Mesenchymal stem cell (in vitro differentiated cells and primary cell): ENCODE measurements at regions not wholly inside any gene's neighbourhood (a gene's known extent, or its start where the extent isn't known, plus 50 kb on each side); places are given as distances from the start of the nearest gene placed in this dataset.
"Not testable (repeated sequence)": the region's sequence is repeated elsewhere in the genome, so short reads cannot be mapped to it uniquely, and the experiment has no call there.

ENCODE experiments used
- DNase-seq: peaks from one replicate; pipeline ENCODE4 v3.0.0-alpha.2; 2013
- H2AFZ ChIP-seq: one replicate; pipeline ENCODE4 v1.6.1; 2013; ENCODE audit warnings: low read depth, mild to moderate bottlenecking, control low read depth, inconsistent platforms, low read length, moderate library complexity
- H2AK5ac ChIP-seq: 2 replicates; pipeline ENCODE4 v1.6.1; 2013; ENCODE audit warnings: low read length, moderate library complexity, mild to moderate bottlenecking, inconsistent platforms; ENCODE audit not compliant: severe bottlenecking
- H2BK120ac ChIP-seq: one replicate; pipeline ENCODE4 v1.6.1; 2013; ENCODE audit warnings: low read depth, mild to moderate bottlenecking, inconsistent platforms, low read length, moderate library complexity
- H2BK12ac ChIP-seq, 2 experiments: one replicate each; pipeline ENCODE4 v1.6.1; 2013; ENCODE audit warnings: inconsistent platforms in 2 of 2, low read length in 2 of 2, mild to moderate bottlenecking in 2 of 2, moderate library complexity in 2 of 2, control low read depth in 1 of 2
- H2BK15ac ChIP-seq: one replicate; pipeline ENCODE4 v1.6.1; 2013; ENCODE audit warnings: mild to moderate bottlenecking, low read depth, inconsistent platforms; ENCODE audit not compliant: poor library complexity, severe bottlenecking
- H2BK5ac ChIP-seq: 2 replicates; pipeline ENCODE4 v1.6.1; 2013; ENCODE audit warnings: low read depth, mild to moderate bottlenecking, low read length, control low read depth, inconsistent platforms; ENCODE audit not compliant: poor library complexity, severe bottlenecking
- H3K14ac ChIP-seq, 2 experiments: one replicate each; pipeline ENCODE4 v1.6.1; 2013; ENCODE audit warnings: inconsistent platforms in 2 of 2, low read length in 2 of 2, control low read depth in 1 of 2, mild to moderate bottlenecking in 1 of 2, moderate library complexity in 1 of 2
- H3K18ac ChIP-seq, 2 experiments: one replicate each; pipeline ENCODE4 v1.6.1; 2013; ENCODE audit warnings: inconsistent platforms in 2 of 2, low read length in 2 of 2, control low read depth in 1 of 2, low read depth in 1 of 2, mild to moderate bottlenecking in 1 of 2
- H3K23ac ChIP-seq, 2 experiments: one replicate each; pipeline ENCODE4 v1.6.1; 2013; ENCODE audit warnings: inconsistent platforms in 2 of 2, low read length in 2 of 2, mild to moderate bottlenecking in 2 of 2, moderate library complexity in 2 of 2, control low read depth in 1 of 2
- H3K27ac ChIP-seq: 2 replicates; pipeline ENCODE4 v1.5.1; 2013; ENCODE audit warnings: mild to moderate bottlenecking, moderate library complexity, low read length, control low read depth, inconsistent platforms; ENCODE audit not compliant: poor library complexity, severe bottlenecking
- H3K27me3 ChIP-seq, 2 experiments: 2 replicates each; pipeline versions ENCODE4 v1.6.1 to v1.7.0; 2013; ENCODE audit warnings: low read length in 2 of 2, mild to moderate bottlenecking in 2 of 2, moderate library complexity in 2 of 2, control low read depth in 1 of 2, inconsistent platforms in 1 of 2; ENCODE audit not compliant: control insufficient read depth in 1 of 2, insufficient read depth in 1 of 2
- H3K36me3 ChIP-seq, 2 experiments: 2 replicates each; pipeline versions ENCODE4 v1.6.1 to v1.7.0; 2013; ENCODE audit warnings: low read length in 2 of 2, control low read depth in 1 of 2, inconsistent platforms in 1 of 2, low read depth in 1 of 2, mild to moderate bottlenecking in 1 of 2; ENCODE audit not compliant: insufficient read depth in 2 of 2, control insufficient read depth in 1 of 2
- H3K4ac ChIP-seq, 2 experiments: one replicate each; pipeline ENCODE4 v1.6.1; 2013; ENCODE audit warnings: inconsistent platforms in 2 of 2, low read length in 2 of 2, mild to moderate bottlenecking in 2 of 2, moderate library complexity in 2 of 2, control low read depth in 1 of 2, low read depth in 1 of 2
- H3K4me1 ChIP-seq: 2 replicates; pipeline ENCODE4 v1.6.1; 2013; ENCODE audit warnings: low read depth, low read length, control low read depth; ENCODE audit not compliant: control insufficient read depth, insufficient read depth
- H3K4me2 ChIP-seq: 2 replicates; pipeline ENCODE4 v1.6.1; 2013; ENCODE audit warnings: low read length, mild to moderate bottlenecking, inconsistent platforms; ENCODE audit not compliant: poor library complexity, severe bottlenecking
- H3K4me3 ChIP-seq, 2 experiments: 2 replicates each; pipeline versions ENCODE4 v1.5.1 to v1.7.0; 2013; ENCODE audit warnings: low read length in 2 of 2, mild to moderate bottlenecking in 2 of 2, control low read depth in 1 of 2, low read depth in 1 of 2; ENCODE audit not compliant: insufficient read depth in 1 of 2
- H3K79me1 ChIP-seq: replicated peaks from 2 replicates; pipeline ENCODE4 v1.6.1; 2013; ENCODE audit warnings: mild to moderate bottlenecking, control low read depth, low read length, inconsistent platforms; ENCODE audit not compliant: poor library complexity, severe bottlenecking
- H3K9ac ChIP-seq: 2 replicates; pipeline ENCODE4 v1.7.0; 2013; ENCODE audit warnings: mild to moderate bottlenecking, low read length, moderate library complexity
- H3K9me3 ChIP-seq: 2 replicates; pipeline ENCODE4 v1.7.0; 2013; ENCODE audit warnings: mild to moderate bottlenecking, low read length; ENCODE audit not compliant: control insufficient read depth
- H4K8ac ChIP-seq: one replicate; pipeline ENCODE4 v1.6.1; 2013; ENCODE audit warnings: inconsistent platforms, mild to moderate bottlenecking, low read length, moderate library complexity
- H4K91ac ChIP-seq: one replicate; pipeline ENCODE4 v1.6.1; 2013; ENCODE audit warnings: mild to moderate bottlenecking, low read length, inconsistent platforms
- WGBS: methylation state at CpG from one replicate; pipeline ENCODE4 v1.1.7; 2013; ENCODE audit warnings: mixed read lengths; 5-methylcytosine and 5-hydroxymethylcytosine counted together

DNA sequence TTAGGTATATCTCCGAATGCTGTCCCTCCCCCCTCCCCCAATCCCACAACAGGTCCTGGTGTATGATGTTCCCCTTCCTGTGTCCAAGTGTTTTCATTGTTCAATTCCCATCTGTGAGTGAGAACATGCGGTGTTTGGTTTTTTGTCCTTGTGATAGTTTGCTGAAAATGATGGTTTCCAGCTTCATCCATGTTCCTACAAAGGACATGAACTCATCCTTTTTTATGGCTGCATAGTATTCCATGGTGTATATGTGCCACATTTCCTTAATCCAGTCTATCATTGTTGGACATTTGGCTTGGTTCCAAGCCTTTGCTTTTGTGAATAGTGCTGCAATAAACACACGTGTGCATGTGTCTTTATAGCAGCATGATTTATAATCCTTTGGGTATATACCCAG, 199.1 kb downstream of the CTH start:
- H2AFZ ChIP-seq, H3K4me2 ChIP-seq, H4K91ac ChIP-seq, H2BK5ac ChIP-seq, H3K79me1 ChIP-seq, H2BK120ac ChIP-seq, H3K4me1 ChIP-seq, H3K4me3 ChIP-seq, DNase-seq, H3K23ac ChIP-seq, H3K9me3 ChIP-seq, H3K18ac ChIP-seq, H2BK12ac ChIP-seq, H3K14ac ChIP-seq, H3K4ac ChIP-seq, H2AK5ac ChIP-seq, H3K27me3 ChIP-seq, H4K8ac ChIP-seq, H2BK15ac ChIP-seq, H3K36me3 ChIP-seq, H3K27ac ChIP-seq, H3K9ac ChIP-seq: not testable (repeated sequence)
- no CpG with 5 or more reads among the region's 3 CpGs for WGBS

DNA sequence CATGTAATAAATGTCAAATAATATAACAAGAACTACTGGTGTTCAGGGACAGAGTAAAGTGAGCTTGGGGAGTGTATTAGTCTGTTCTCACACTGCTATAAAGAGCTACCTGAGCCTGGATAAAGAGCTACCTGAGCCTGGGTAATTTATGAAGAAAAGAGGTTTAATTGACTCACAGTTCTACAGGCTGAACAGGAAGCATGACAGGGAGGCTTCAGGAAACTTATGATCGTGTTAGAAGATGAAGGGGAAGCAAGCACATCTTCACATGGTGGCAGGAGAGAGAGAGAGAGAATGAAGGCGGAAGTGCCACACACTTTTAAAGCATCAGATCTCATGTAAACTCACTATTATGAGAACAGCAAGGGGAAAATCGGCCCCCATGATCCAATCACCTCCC, 205.9 kb downstream of the CTH start:
- no peaks in the 10 kb centered on the region for H3K36me3 ChIP-seq
- H3K79me1 ChIP-seq, result no peaks in the 10 kb centered on the region
- no peak overlapping the region for H4K8ac ChIP-seq
- no peak overlapping the region for H3K4me3 ChIP-seq
- WGBS, result 10% methylated on average over 1 of the region's 3 CpGs
- no peak overlapping the region for H2BK12ac ChIP-seq
- no peak overlapping the region for H2AK5ac ChIP-seq
- no peaks in the 10 kb centered on the region for H3K4me1 ChIP-seq
- H3K4me2 ChIP-seq, result no peak overlapping the region
- H3K23ac ChIP-seq, result no peak overlapping the region
- H3K27me3 ChIP-seq, result no peaks in the 10 kb centered on the region
- H3K9me3 ChIP-seq, result no peaks in the 10 kb centered on the region
- H3K27ac ChIP-seq, result no peak overlapping the region
- no peak overlapping the region for H4K91ac ChIP-seq
- no peak overlapping the region for H2BK5ac ChIP-seq
- no peak overlapping the region for H3K14ac ChIP-seq
- H3K4ac ChIP-seq, result no peak overlapping the region
- no peak overlapping the region for H2AFZ ChIP-seq
- H2BK120ac ChIP-seq, result no peak overlapping the region
- no peak overlapping the region for H2BK15ac ChIP-seq
- no peak for DNase-seq
- no peak overlapping the region for H3K9ac ChIP-seq
- H3K18ac ChIP-seq, result no peak overlapping the region

DNA sequence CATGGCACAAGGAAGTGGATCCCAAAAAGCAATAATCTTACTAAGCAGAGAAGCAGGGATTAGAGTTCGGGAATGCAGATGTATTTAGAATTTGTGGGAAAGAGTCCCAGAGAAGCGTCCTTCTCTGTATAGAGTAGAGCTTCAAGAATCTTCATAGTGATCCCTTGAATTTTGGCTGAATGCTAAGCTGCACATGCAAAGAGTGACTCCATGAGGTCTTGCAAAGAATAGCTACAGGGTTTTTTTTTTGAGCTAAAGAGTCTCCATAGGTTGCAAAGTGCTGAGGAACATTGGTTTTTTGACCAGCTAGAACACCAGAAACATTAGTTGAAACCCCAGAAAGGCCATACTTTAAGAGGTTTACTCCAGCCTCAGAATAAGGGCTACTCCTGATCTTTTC, 206.7 kb downstream of the CTH start:
- H3K9me3 ChIP-seq, result no peaks in the 10 kb centered on the region
- H3K4me1 ChIP-seq, result no peaks in the 10 kb centered on the region
- no peak overlapping the region for H2AFZ ChIP-seq
- no peak for DNase-seq
- no peaks in the 10 kb centered on the region for H3K27me3 ChIP-seq
- WGBS, result 79% methylated on average over 2 of the region's 2 CpGs
- H3K4me3 ChIP-seq, result no peak overlapping the region
- H2BK5ac ChIP-seq, result no peak overlapping the region
- H3K9ac ChIP-seq, result no peak overlapping the region
- H3K4me2 ChIP-seq, result no peak overlapping the region
- H3K23ac ChIP-seq, result no peak overlapping the region
- H3K79me1 ChIP-seq, result no peaks in the 10 kb centered on the region
- no peak overlapping the region for H3K18ac ChIP-seq
- H3K27ac ChIP-seq, result no peak overlapping the region
- H2BK12ac ChIP-seq, result no peak overlapping the region
- no peak overlapping the region for H3K4ac ChIP-seq
- H3K14ac ChIP-seq, result no peak overlapping the region
- H2AK5ac ChIP-seq, result no peak overlapping the region
- no peaks in the 10 kb centered on the region for H3K36me3 ChIP-seq
- H2BK120ac ChIP-seq, result no peak overlapping the region
- H4K8ac ChIP-seq, result no peak overlapping the region
- H4K91ac ChIP-seq, result no peak overlapping the region
- H2BK15ac ChIP-seq, result no peak overlapping the region

DNA sequence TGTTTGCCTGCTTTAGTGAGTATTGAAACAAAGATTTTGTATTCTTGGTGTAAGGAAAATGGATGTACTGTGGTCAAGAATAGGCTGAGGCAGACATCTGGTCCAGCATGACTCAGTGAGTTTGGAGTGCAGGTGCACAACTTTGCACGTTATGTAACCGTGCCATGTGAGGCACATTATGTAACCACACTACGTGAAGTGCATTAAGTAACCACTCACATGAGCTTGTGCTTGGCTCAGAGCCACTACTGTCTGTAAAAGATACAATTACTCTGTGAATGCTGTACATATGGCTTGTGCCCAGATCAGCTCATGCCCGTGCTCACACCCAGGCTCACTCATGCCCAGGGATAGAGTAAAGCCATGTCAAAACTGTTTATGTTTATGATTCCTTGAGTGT, 216.8 kb downstream of the CTH start:
- no peaks in the 10 kb centered on the region for H3K36me3 ChIP-seq
- no peaks in the 10 kb centered on the region for H3K27me3 ChIP-seq
- H2BK5ac ChIP-seq, result no peak overlapping the region
- no peak for DNase-seq
- no peak overlapping the region for H4K91ac ChIP-seq
- H2AK5ac ChIP-seq, result no peak overlapping the region
- H3K27ac ChIP-seq, result no peak overlapping the region
- H3K9me3 ChIP-seq, result peaks cover 6% of the 10 kb centered on the region
- no peak overlapping the region for H2BK12ac ChIP-seq
- H2BK15ac ChIP-seq, result no peak overlapping the region
- no peak overlapping the region for H4K8ac ChIP-seq
- no peak overlapping the region for H3K4ac ChIP-seq
- H2BK120ac ChIP-seq, result no peak overlapping the region
- no peak overlapping the region for H3K23ac ChIP-seq
- no peak overlapping the region for H3K4me3 ChIP-seq
- no peak overlapping the region for H2AFZ ChIP-seq
- H3K18ac ChIP-seq, result no peak overlapping the region
- H3K4me2 ChIP-seq, result no peak overlapping the region
- H3K9ac ChIP-seq, result no peak overlapping the region
- no peaks in the 10 kb centered on the region for H3K4me1 ChIP-seq
- H3K14ac ChIP-seq, result no peak overlapping the region
- H3K79me1 ChIP-seq, result no peaks in the 10 kb centered on the region
- 79% methylated on average over 4 of the region's 4 CpGs for WGBS
